ENCODE measurements at regions not wholly inside any gene's neighbourhood (a gene's known extent, or its start where the extent isn't known, plus 50 kb on each side); places are given as distances from the start of the nearest gene placed in this dataset.

- DNase-seq (ENCODE audit: missing footprints): no peak
- no peak for ATAC-seq
- intact Hi-C loops (cut with DNase I): no loop called here
These were observed 92.2 kb upstream of the PRR23E start for GRCh38 chr3:127100459-127101410.

GRCh38 chr3:127101411-127102187 is 91.3 kb upstream of the PRR23E start:
- ATAC-seq (no peak), DNase-seq (ENCODE audit: missing footprints) (no peak)
- intact Hi-C loops (cut with DNase I): no loop called here

- DNase-seq (ENCODE audit: missing footprints) (no peak), ATAC-seq (no peak)
- intact Hi-C loops (cut with DNase I): no loop called here
These were observed 90.8 kb upstream of the PRR23E start for GRCh38 chr3:127102188-127102520.

- intact Hi-C loops (cut with DNase I): no loop called here
These were observed 90.3 kb upstream of the PRR23E start for GRCh38 chr3:127102587-127102986.

GRCh38 chr3:127103080-127103479 is 89.9 kb upstream of the PRR23E start:
- intact Hi-C loops (cut with DNase I): no loop called here
- no peak for DNase-seq (ENCODE audit: missing footprints)
- ATAC-seq: no peak

More at GRCh38 chr3:127102587-127102986, 90.3 kb upstream of the PRR23E start:
- no peak for DNase-seq (ENCODE audit: missing footprints)
- ATAC-seq: no peak

- no peak for DNase-seq (ENCODE audit: missing footprints)
- ATAC-seq: no peak
- intact Hi-C loops (cut with DNase I): no loop called here
These were observed 88.3 kb upstream of the PRR23E start for GRCh38 chr3:127104586-127104985.

GRCh38 chr3:127105587-127105986 is 87.3 kb upstream of the PRR23E start:
- DNase-seq (ENCODE audit: missing footprints): no peak

GRCh38 chr3:127106053-127106452 is 86.9 kb upstream of the PRR23E start:
- DNase-seq (ENCODE audit: missing footprints): no peak
- intact Hi-C loops (cut with DNase I): no loop called here
- ATAC-seq: no peak

More at GRCh38 chr3:127105587-127105986, 87.3 kb upstream of the PRR23E start:
- intact Hi-C loops (cut with DNase I): no loop called here
- ATAC-seq: no peak

GRCh38 chr3:127106456-127106855 is 86.5 kb upstream of the PRR23E start:
- DNase-seq (ENCODE audit: missing footprints) (no peak), ATAC-seq (no peak)
- intact Hi-C loops (cut with DNase I): no loop called here

- ATAC-seq (no peak), DNase-seq (ENCODE audit: missing footprints) (no peak)
- intact Hi-C loops (cut with DNase I): no loop called here
These were observed 85.9 kb upstream of the PRR23E start for GRCh38 chr3:127107002-127107401.

- DNase-seq (ENCODE audit: missing footprints): no peak
- no peak for ATAC-seq
- intact Hi-C loops (cut with DNase I): no loop called here
These were observed 85.2 kb upstream of the PRR23E start for GRCh38 chr3:127107491-127108375.

GRCh38 chr3:127108796-127109195 is 84.1 kb upstream of the PRR23E start:
- intact Hi-C loops (cut with DNase I): no loop called here
- DNase-seq (ENCODE audit: missing footprints) (no peak), ATAC-seq (no peak)

GRCh38 chr3:127110982-127111693 is 81.8 kb upstream of the PRR23E start:
- no peak for DNase-seq (ENCODE audit: missing footprints)
- ATAC-seq: no peak
- intact Hi-C loops (cut with DNase I): no loop called here

- intact Hi-C loops (cut with DNase I): no loop called here
- no peak for ATAC-seq
These were observed 79.9 kb upstream of the PRR23E start for GRCh38 chr3:127112796-127113570.

GRCh38 chr3:127113571-127113891 is 79.4 kb upstream of the PRR23E start:
- ATAC-seq (no peak), DNase-seq (ENCODE audit: missing footprints) (no peak)
- intact Hi-C loops (cut with DNase I): no loop called here

More at GRCh38 chr3:127112796-127113570, 79.9 kb upstream of the PRR23E start:
- no peak for DNase-seq (ENCODE audit: missing footprints)

GRCh38 chr3:127114337-127115070 is 78.4 kb upstream of the PRR23E start:
- intact Hi-C loops (cut with DNase I): no loop called here
- ATAC-seq (no peak), DNase-seq (ENCODE audit: missing footprints) (no peak)

GRCh38 chr3:127115691-127116351 is 77.1 kb upstream of the PRR23E start:
- ATAC-seq (no peak), DNase-seq (ENCODE audit: missing footprints) (no peak)
- intact Hi-C loops (cut with DNase I): no loop called here

Data from Right ventricle myocardium inferior (tissue), 1 donor.